ENCODE measurements at regions not wholly inside any gene's neighbourhood (a gene's known extent, or its start where the extent isn't known, plus 50 kb on each side); places are given as distances from the start of the nearest gene placed in this dataset.
A peak's percentile ranks its signal among the peaks of the same experiment; 100 is the strongest.

DNA sequence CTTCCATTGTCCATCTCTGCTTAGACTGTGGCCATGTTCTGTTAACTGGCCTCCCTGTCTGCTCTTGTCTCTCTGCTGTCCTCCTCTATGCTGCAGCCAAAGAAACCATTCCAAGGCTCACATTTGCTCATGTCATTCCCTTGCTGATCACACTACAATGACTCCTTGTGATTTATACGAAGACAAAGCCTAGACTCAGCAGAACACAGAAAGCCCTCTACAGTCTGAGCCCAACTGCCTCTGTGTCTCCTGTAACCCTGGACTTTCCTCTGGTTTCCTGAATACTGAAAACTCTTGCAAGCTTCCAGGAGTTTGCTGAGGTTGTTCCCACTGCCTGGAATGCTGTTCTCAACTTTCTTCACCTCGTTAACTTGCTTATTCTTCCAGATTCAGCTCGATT, 191.8 kb downstream of the TMEM38B start:
- TF ChIP-seq TAF7 (optimal IDR thresholded peaks at IDR 0.05; ENCODE audit: borderline replicate concordance, low read depth, low read length) (no peak), BCL11A (IDR thresholded peaks at IDR 0.05; ENCODE audit: low read depth in 2 of 2, low read length in 2 of 2) (no peak), JUND (IDR thresholded peaks at IDR 0.05; ENCODE audit: low read length) (no peak), RAD21 (IDR thresholded peaks at IDR 0.05 in 1 of 2, conservative IDR thresholded peaks at IDR 0.05 in 1 of 2; ENCODE audit: low read depth in 2 of 2, low read length in 2 of 2) (no peak), BACH1 (IDR thresholded peaks at IDR 0.05; ENCODE audit: low read length) (no peak), RXRA (IDR thresholded peaks at IDR 0.05; ENCODE audit: insufficient read depth, low read depth, low read length) (no peak), TAF1 (IDR thresholded peaks at IDR 0.05; ENCODE audit: low read depth, low read length) (no peak), CEBPB (IDR thresholded peaks at IDR 0.05; ENCODE audit: low read depth, low read length) (no peak)
- TF ChIP-seq, protein P1, sequence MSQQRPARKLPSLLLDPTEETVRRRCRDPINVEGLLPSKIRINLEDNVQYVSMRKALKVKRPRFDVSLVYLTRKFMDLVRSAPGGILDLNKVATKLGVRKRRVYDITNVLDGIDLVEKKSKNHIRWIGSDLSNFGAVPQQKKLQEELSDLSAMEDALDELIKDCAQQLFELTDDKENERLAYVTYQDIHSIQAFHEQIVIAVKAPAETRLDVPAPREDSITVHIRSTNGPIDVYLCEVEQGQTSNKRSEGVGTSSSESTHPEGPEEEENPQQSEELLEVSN (IDR thresholded peaks at IDR 0.05), result no peak
- Histone ChIP-seq H3K9me3 (ENCODE audit: insufficient read depth in 2 of 2, low read depth in 1 of 2, low read length in 1 of 2) (no peaks in the 10 kb centered on the region), H2BK12ac (ENCODE audit: low read depth, low read length) (no peak overlapping the region), H3K27me3 (replicated peaks in 1 of 4; ENCODE audit: control insufficient read depth in 3 of 4, extremely low read depth in 1 of 4, insufficient read depth in 3 of 4, low read length in 3 of 4) (no peaks in the 10 kb centered on the region), H2BK5ac (ENCODE audit: low read depth, low read length) (no peak overlapping the region), H2AK5ac (ENCODE audit: low read depth, low read length) (no peak overlapping the region), H3K56ac (replicated peaks; ENCODE audit: insufficient read length, low read depth, low read length) (no peak overlapping the region), H3K23me2 (ENCODE audit: low read depth, low read length) (no peaks in the 10 kb centered on the region), H3K4ac (replicated peaks; ENCODE audit: insufficient read length, low read depth, low read length) (no peak overlapping the region), H3K23ac (ENCODE audit: insufficient read length) (no peak overlapping the region), H3K14ac (ENCODE audit: insufficient read length) (no peak overlapping the region), H4K5ac (ENCODE audit: insufficient read length, low read depth, low read length) (no peak overlapping the region), H3K36me3 (ENCODE audit: control insufficient read depth in 2 of 4, insufficient read depth in 4 of 4, low read length in 3 of 4) (no peaks in the 10 kb centered on the region), H2BK120ac (replicated peaks; ENCODE audit: low read depth, low read length) (no peak overlapping the region), H3K4me3 (ENCODE audit: extremely low read depth in 1 of 4, insufficient read depth in 2 of 4, low read depth in 3 of 4, low read length in 4 of 4) (no peak overlapping the region), H2BK15ac (ENCODE audit: low read length) (no peak overlapping the region), H4K20me1 (replicated peaks in 1 of 2; ENCODE audit: control insufficient read depth in 1 of 2, insufficient read depth in 2 of 2, low read length in 2 of 2) (no peaks in the 10 kb centered on the region), H3K79me1 (ENCODE audit: low read depth, low read length) (no peaks in the 10 kb centered on the region), H3K4me2 (ENCODE audit: insufficient read depth in 1 of 2, low read depth in 2 of 2, low read length in 2 of 2) (no peak overlapping the region), H3K27ac (ENCODE audit: low read depth, low read length) (no peak overlapping the region), H3K4me1 (replicated peaks in 1 of 4; ENCODE audit: control insufficient read depth in 3 of 4, insufficient read depth in 4 of 4, low read length in 3 of 4) (peaks cover 0 to 6% (median 0%) of the 10 kb centered on the region in 4 experiments; a peak in 1 of 7 replicates), H3K79me2 (ENCODE audit: control insufficient read depth in 1 of 2, insufficient read depth in 2 of 2, low read length in 2 of 2) (no peaks in the 10 kb centered on the region), H3K18ac (ENCODE audit: extremely low read depth, low read length) (no peak overlapping the region), H2BK20ac (ENCODE audit: low read length) (no peak overlapping the region), H4K91ac (replicated peaks; ENCODE audit: insufficient read length, low read length) (peak overlapping the region; percentile 32), H4K8ac (ENCODE audit: extremely low read depth, insufficient read depth, low read length) (no peak overlapping the region), H3K9ac (replicated peaks in 1 of 4; ENCODE audit: extremely low read depth in 1 of 4, low read depth in 3 of 4, low read length in 3 of 4) (no peak overlapping the region), H2AFZ (ENCODE audit: low read length) (no peak overlapping the region; the same call in 1 of the 2 replicates)
- 93% methylated on average over 3 of the region's 3 CpGs; no CpG with 5 or more reads in 1 of the 2 experiments for WGBS, 2 experiments (ENCODE audit: extremely low coverage in 1 of 2, insufficient coverage in 1 of 2, insufficient read length in 1 of 2, insufficient replicate concordance in 2 of 2, low coverage in 1 of 2, low lambda C conversion rate in 2 of 2, missing lambda C conversion rate in 1 of 2)
- FAIRE-seq (no peak), DNase-seq (ENCODE audit: low read depth in 1 of 2, low spot score in 2 of 2) (no peak)
- CTCF ChIA-PET (ENCODE audit: partially characterized antibody), result interaction anchor here (0.7 to 10.0 kb wide), 3 partner anchors 27 to 399 kb away, joined by 3 to 129 read pairs (median 3); no protein-coding TSS in a partner anchor
- POLR2A ChIA-PET (ENCODE audit: partially characterized antibody), result no interaction called here

All from H1 (cell line).